ENCODE measurements at regions not wholly inside any gene's neighbourhood (a gene's known extent, or its start where the extent isn't known, plus 50 kb on each side); places are given as distances from the start of the nearest gene placed in this dataset.

DNA sequence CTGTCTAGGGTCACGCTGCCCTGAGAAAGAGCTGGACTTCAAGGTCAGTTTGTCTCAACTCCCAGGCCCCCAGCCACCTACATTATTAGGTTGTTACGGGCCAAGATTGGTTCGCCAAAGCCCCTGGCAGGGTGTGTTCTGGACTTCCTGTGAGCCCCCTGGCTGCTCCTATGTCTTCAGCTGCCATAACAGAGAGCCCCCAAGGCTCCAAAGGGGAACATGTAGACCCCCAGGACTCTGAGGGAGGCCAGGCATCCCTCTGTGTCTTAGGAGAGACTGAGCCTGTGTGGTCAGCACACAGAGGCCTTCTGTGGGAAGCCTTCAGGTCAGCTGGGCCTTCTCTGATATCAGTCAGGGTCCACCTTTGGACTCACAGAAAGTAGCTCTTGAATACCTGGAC lies 58.3 kb downstream of the INHBB start:
- Mint-ChIP-seq H3K27me3 (peaks cover 9% of the 10 kb centered on the region), H3K27ac (no peak overlapping the region), H3K9me3 (peaks cover 3% of the 10 kb centered on the region), H3K4me1 (no peaks in the 10 kb centered on the region), H3K4me3 (no peak overlapping the region), H3K36me3 (ENCODE audit: low read depth) (no peaks in the 10 kb centered on the region)
- CTCF ChIA-PET, result no interaction called here
- POLR2A ChIA-PET, result no interaction called here
- intact Hi-C loops (cut with micrococcal nuclease), result no loop called here
- TF ChIP-seq, protein P1, sequence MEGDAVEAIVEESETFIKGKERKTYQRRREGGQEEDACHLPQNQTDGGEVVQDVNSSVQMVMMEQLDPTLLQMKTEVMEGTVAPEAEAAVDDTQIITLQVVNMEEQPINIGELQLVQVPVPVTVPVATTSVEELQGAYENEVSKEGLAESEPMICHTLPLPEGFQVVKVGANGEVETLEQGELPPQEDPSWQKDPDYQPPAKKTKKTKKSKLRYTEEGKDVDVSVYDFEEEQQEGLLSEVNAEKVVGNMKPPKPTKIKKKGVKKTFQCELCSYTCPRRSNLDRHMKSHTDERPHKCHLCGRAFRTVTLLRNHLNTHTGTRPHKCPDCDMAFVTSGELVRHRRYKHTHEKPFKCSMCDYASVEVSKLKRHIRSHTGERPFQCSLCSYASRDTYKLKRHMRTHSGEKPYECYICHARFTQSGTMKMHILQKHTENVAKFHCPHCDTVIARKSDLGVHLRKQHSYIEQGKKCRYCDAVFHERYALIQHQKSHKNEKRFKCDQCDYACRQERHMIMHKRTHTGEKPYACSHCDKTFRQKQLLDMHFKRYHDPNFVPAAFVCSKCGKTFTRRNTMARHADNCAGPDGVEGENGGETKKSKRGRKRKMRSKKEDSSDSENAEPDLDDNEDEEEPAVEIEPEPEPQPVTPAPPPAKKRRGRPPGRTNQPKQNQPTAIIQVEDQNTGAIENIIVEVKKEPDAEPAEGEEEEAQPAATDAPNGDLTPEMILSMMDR (IDR thresholded peaks at IDR 0.05), result no peak
- DNase-seq (no peak), ATAC-seq (ENCODE audit: low read depth) (no peak)

DNA sequence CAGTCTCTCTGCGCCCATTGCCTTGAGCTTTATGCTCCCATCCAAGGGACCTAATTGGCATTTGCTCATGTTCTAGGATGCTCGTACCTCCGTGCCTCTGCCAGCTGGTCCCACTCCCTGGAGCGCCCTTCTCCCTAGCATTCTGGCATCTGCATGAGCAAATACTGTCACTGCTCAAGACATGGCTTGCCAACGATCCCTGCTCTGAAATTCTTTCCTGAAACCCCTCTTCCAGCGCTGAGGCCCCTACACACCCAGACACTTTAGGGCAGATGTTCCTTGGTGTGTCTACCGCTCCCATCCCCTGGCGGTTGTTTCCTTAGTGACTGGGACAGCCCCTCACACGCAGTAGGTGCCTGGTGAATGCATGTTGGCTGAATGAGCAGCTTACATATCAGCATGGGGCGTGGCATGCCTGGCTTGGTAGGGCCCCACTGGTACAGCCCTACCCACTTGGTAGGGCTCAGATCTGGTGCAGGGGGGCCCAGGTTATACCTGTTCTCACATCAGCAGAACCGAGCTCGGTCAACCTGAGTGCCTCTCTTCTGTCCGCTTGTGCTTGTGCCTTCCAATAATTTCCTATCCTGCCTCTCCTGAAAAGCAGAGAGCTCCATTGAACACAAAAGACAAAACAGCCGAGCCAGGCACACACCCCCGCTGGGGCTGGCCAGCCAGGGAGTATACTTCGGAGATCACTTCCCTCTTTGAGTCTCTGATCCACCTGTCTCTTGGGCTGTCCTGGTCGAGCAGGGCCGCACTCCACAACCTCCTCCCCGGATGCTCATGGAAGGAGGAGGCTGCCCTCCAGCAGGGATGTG lies 59.2 kb downstream of the INHBB start:
- ChIA-PET CTCF (no interaction called here), POLR2A (no interaction called here)
- no peaks in the 10 kb centered on the region for H3K36me3 Mint-ChIP-seq (ENCODE audit: low read depth)
- no peak for ATAC-seq (ENCODE audit: low read depth)
- H3K27ac Mint-ChIP-seq, result no peak overlapping the region
- H3K27me3 Mint-ChIP-seq, result peaks cover 9% of the 10 kb centered on the region
- DNase-seq, result no peak
- intact Hi-C loops (cut with micrococcal nuclease), result no loop called here
- H3K4me1 Mint-ChIP-seq, result no peaks in the 10 kb centered on the region
- peaks cover 3% of the 10 kb centered on the region for H3K9me3 Mint-ChIP-seq
- TF ChIP-seq, protein P1 (IDR thresholded peaks at IDR 0.05), result no peak
- no peak overlapping the region for H3K4me3 Mint-ChIP-seq

DNA sequence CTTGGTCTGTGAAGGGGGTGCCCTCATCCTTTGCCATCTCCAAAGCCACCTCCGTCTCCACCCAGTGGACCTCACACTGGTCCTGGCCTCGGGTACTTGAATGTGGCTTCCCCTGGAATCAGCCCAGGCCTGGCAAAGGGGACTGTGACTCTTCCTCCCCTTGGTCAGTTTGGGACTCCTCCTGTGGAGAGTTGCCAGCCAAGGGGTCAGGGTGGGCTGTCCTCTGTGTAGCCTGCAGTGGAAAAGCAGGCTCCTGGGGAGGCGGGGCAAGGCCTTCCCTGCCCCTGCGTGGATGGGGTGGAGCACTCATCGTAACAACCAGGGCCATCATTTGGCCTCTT lies 59.8 kb downstream of the INHBB start:
- H3K4me1 Mint-ChIP-seq, result no peaks in the 10 kb centered on the region
- H3K36me3 Mint-ChIP-seq (ENCODE audit: low read depth), result no peaks in the 10 kb centered on the region
- no peak overlapping the region for H3K4me3 Mint-ChIP-seq
- TF ChIP-seq, protein P1 (IDR thresholded peaks at IDR 0.05), result no peak
- no peak overlapping the region for H3K27ac Mint-ChIP-seq
- POLR2A ChIA-PET, result no interaction called here
- DNase-seq (no peak), ATAC-seq (ENCODE audit: low read depth) (no peak)
- CTCF ChIA-PET, result no interaction called here
- peaks cover 3% of the 10 kb centered on the region for H3K9me3 Mint-ChIP-seq
- intact Hi-C loops (cut with micrococcal nuclease), result no loop called here
- peaks cover 9% of the 10 kb centered on the region for H3K27me3 Mint-ChIP-seq

DNA sequence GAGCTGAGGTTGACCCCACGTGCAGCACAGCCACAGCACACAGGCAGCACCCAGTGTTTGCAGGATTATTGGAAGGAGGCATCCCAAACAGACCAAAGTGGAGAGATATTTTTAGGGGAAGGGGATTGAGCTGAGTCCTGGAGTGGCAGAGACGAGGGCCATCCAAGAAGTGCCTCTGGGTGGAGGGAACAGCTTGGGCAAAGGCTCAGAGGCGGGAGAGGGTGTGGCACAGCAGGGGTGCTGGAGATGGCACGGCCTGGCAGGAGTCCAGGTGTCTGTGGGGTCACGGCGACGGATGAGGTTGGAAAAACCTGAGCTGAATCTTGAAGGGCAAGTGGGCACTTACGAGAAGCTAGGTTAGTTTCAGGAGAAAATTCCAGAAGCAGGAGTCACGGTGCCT lies 60.6 kb downstream of the INHBB start:
- no peak overlapping the region for H3K27ac Mint-ChIP-seq
- ATAC-seq (ENCODE audit: low read depth) (no peak), DNase-seq (no peak)
- no peaks in the 10 kb centered on the region for H3K4me1 Mint-ChIP-seq
- intact Hi-C loops (cut with micrococcal nuclease), result no loop called here
- H3K9me3 Mint-ChIP-seq, result peaks cover 3% of the 10 kb centered on the region
- ChIA-PET CTCF (no interaction called here), POLR2A (no interaction called here)
- no peaks in the 10 kb centered on the region for H3K36me3 Mint-ChIP-seq (ENCODE audit: low read depth)
- H3K4me3 Mint-ChIP-seq, result no peak overlapping the region
- TF ChIP-seq, protein P1 (IDR thresholded peaks at IDR 0.05), result no peak
- H3K27me3 Mint-ChIP-seq, result peaks cover 9% of the 10 kb centered on the region

DNA sequence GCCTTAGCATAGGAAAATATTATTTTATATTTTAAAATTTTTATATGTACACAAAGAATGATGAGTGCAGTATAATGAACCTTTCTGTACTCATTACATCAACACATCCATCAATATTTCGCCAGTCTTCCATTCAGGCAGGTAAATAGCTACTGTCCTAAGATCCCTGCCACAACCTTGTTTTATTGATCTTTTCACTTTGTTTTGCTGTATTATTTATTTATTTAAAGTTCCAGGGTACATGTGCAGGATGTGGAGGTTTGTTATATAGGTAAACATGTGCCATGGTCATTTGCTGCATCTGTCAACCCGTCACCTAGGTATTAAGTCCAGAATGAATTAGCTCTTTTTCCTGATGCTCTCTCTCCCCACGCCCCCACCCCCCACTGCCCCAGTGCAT lies 64.6 kb downstream of the INHBB start:
- ChIA-PET CTCF (no interaction called here), POLR2A (no interaction called here)
- no peak overlapping the region for H3K4me3 Mint-ChIP-seq
- no peak overlapping the region for H3K27ac Mint-ChIP-seq
- intact Hi-C loops (cut with micrococcal nuclease), result no loop called here
- no peaks in the 10 kb centered on the region for H3K36me3 Mint-ChIP-seq (ENCODE audit: low read depth)
- no peak for ATAC-seq (ENCODE audit: low read depth)
- TF ChIP-seq, protein P1 (IDR thresholded peaks at IDR 0.05), result no peak
- H3K4me1 Mint-ChIP-seq, result no peaks in the 10 kb centered on the region
- no peak for DNase-seq
- H3K9me3 Mint-ChIP-seq, result no peaks in the 10 kb centered on the region
- peaks cover 1% of the 10 kb centered on the region for H3K27me3 Mint-ChIP-seq

Data from activated B cell treated with CpG ODN at 0.5 μM for 24 hours (primary cell).